Lung (tissue), 11 donors: ENCODE measurements at regions not wholly inside any gene's neighbourhood (a gene's known extent, or its start where the extent isn't known, plus 50 kb on each side); places are given as distances from the start of the nearest gene placed in this dataset.

Experiments used
- ATAC-seq: fragments of 200-7000 bp; cut with Tn5 transposase; one replicate; pipeline ENCODE4 v1.9.1; 2020; ENCODE audit warnings: moderate number of reproducible peaks; ENCODE audit not compliant: insufficient read depth, low FRiP score
- DNase-seq, 3 donors: peaks; one replicate each; pipeline ENCODE4 v3.0.0-alpha.2; 2013 to 2017
- H3K27ac ChIP-seq, 2 donors: one replicate each; pipeline ENCODE4 v1.5.1; 2013; ENCODE audit warnings: mild to moderate bottlenecking in 2 of 2, moderate library complexity in 2 of 2, control low read depth in 1 of 2, inconsistent platforms in 1 of 2, low read depth in 1 of 2, low read length in 1 of 2
- H3K27me3 ChIP-seq, 3 donors: one replicate each; pipeline ENCODE4 v1.5.1; 2013; ENCODE audit warnings: low read length in 2 of 3; ENCODE audit not compliant: control insufficient read depth in 3 of 3, insufficient read depth in 3 of 3
- H3K36me3 ChIP-seq, 4 donors: one replicate each; pipeline ENCODE4 v1.5.1; 2013; ENCODE audit warnings: low read length in 4 of 4, mild to moderate bottlenecking in 1 of 4, moderate library complexity in 1 of 4; ENCODE audit not compliant: control insufficient read depth in 4 of 4, insufficient read depth in 4 of 4
- H3K4me1 ChIP-seq, 5 donors: one replicate each; pipeline ENCODE4 v1.5.1; 2013; ENCODE audit warnings: low read length in 5 of 5, mild to moderate bottlenecking in 2 of 5, moderate library complexity in 1 of 5; ENCODE audit not compliant: control insufficient read depth in 5 of 5, insufficient read depth in 5 of 5
- H3K4me3 ChIP-seq: one replicate; pipeline ENCODE4 v1.5.1; 2013; ENCODE audit warnings: mild to moderate bottlenecking, control low read depth, moderate library complexity
- H3K9ac ChIP-seq, 2 donors: one replicate each; pipeline ENCODE4 v1.5.1; 2013; ENCODE audit warnings: low read length in 2 of 2, control low read depth in 1 of 2; ENCODE audit not compliant: insufficient read depth in 1 of 2
- H3K9me3 ChIP-seq, 4 donors: one replicate each; pipeline ENCODE4 v1.5.1; 2013; ENCODE audit warnings: low read length in 3 of 4, mild to moderate bottlenecking in 1 of 4, moderate library complexity in 1 of 4; ENCODE audit not compliant: control insufficient read depth in 4 of 4, insufficient read depth in 3 of 4
- CTCF ChIP-seq: IDR thresholded peaks from 2 replicates; pipeline ENCODE4 v1.5.1; 2012; ENCODE audit warnings: mild to moderate bottlenecking; ENCODE audit errors: control extremely low read depth, extremely low read depth
- WGBS, 2 donors: extraction: QIAGEN DNeasy Blood & Tissue Kit; methylation state at CpG; one replicate each; pipeline ENCODE4 v1.1.7; 2013; 5-methylcytosine and 5-hydroxymethylcytosine counted together
- donor health status: control.
- donor health status: control.
- donor health status: Bipolar disorder and iron deficiency.
- donor health status: healthy.
- donor health status: DM: yes; HTN: yes; CAD: no.

- TF ChIP-seq CTCF: no peak
- DNase-seq: no peak
- Histone ChIP-seq H3K27me3 (no peaks in the 10 kb centered on the region), H3K9ac (no peak overlapping the region), H3K27ac (no peak overlapping the region), H3K36me3 (no peaks in the 10 kb centered on the region), H3K9me3 (peaks cover 0 to 5% (median 1%) of the 10 kb centered on the region in 4 donors), H3K4me1 (peaks cover 0 to 1% (median 0%) of the 10 kb centered on the region in 5 donors), H3K4me3 (no peak overlapping the region)
- ATAC-seq: no peak
- 6 to 8% methylated on average over 3 of the region's 3 CpGs for WGBS, 2 donors
Measured at GRCh38 chr12:108063192-108063591, 65.9 kb upstream of the WSCD2 start.

GRCh38 chr12:108065069-108065468, 64.0 kb upstream of the WSCD2 start:
- H3K36me3 ChIP-seq: no peaks in the 10 kb centered on the region
- DNase-seq (no peak), ATAC-seq (no peak)
- no peaks in the 10 kb centered on the region for H3K27me3 ChIP-seq
- H3K9me3 ChIP-seq: peaks cover 0 to 5% (median 0%) of the 10 kb centered on the region in 4 donors
- 72 to 74% methylated on average over 7 of the region's 7 CpGs for WGBS, 2 donors
- no peak overlapping the region for H3K9ac ChIP-seq
- H3K4me3 ChIP-seq: no peak overlapping the region
- no peak overlapping the region for H3K27ac ChIP-seq
- no peak for TF ChIP-seq CTCF
- H3K4me1 ChIP-seq: no peaks in the 10 kb centered on the region

GRCh38 chr12:108066583-108067577, 62.2 kb upstream of the WSCD2 start:
- Histone ChIP-seq H3K4me3 (no peak overlapping the region), H3K9ac (no peak overlapping the region), H3K9me3 (peaks cover 0 to 3% (median 0%) of the 10 kb centered on the region in 4 donors), H3K36me3 (no peaks in the 10 kb centered on the region), H3K27me3 (peaks cover 0 to 3% (median 0%) of the 10 kb centered on the region in 3 donors), H3K27ac (no peak overlapping the region), H3K4me1 (no peaks in the 10 kb centered on the region)
- no peak for ATAC-seq
- 71 to 72% methylated on average over 9 of the region's 9 CpGs for WGBS, 2 donors
- no peak for DNase-seq
- TF ChIP-seq CTCF: no peak
